K562 (cell line): ENCODE measurements at regions not wholly inside any gene's neighbourhood (a gene's known extent, or its start where the extent isn't known, plus 50 kb on each side); places are given as distances from the start of the nearest gene placed in this dataset.

ENCODE experiments used
- ATAC-seq: fragments of 200-7000 bp; cut with Tn5 transposase; 3 replicates; pipeline ENCODE4 v1.9.1; 2020; ENCODE audit warnings: moderate library complexity
- BruUV-seq: library from RNA; stranded (reverse); fragments of 400-500 nt; replicated peaks from 2 replicates; lab custom pipeline; 2021; lab: Mats Ljungman, UMichigan
- CTCF ChIA-PET: fragments of 300-600 bp; formaldehyde crosslinking; extraction: SDS; loops from one replicate; lab custom pipeline; 2021; ENCODE audit warnings: low intra/inter-chr PET ratio; lab: Yijun Ruan, JAX
- POLR2A ChIA-PET: fragments of 300-600, 350-650 bp; sonication (Branson Sonifier 250); formaldehyde crosslinking; extraction: SDS; loops from one replicate; lab custom pipeline; 2021; ENCODE audit warnings: antibody characterized with exemption, inconsistent platforms; lab: Yijun Ruan, JAX
- DNase-seq, 4 experiments: peaks; one replicate each; pipeline versions ENCODE4 v3.0.0 to v3.0.0-alpha.2; 2011 to 2018; ENCODE audit warnings: low spot score in 3 of 4, mixed read lengths in 3 of 4; ENCODE audit errors: extremely low read depth in 1 of 4
- FAIRE-seq: peaks from 2 replicates; lab custom pipeline; 2011; peaks lifted over from hg19 to GRCh38; lab: Jason Lieb, UNC
- H2AFZ ChIP-seq: 2 replicates; pipeline ENCODE4 v1.6.0; 2011; ENCODE audit warnings: low read depth, low read length, control low read depth, inconsistent platforms
- H3K27ac ChIP-seq: fragments of 200-600 bp; 3 replicates; pipeline ENCODE4 v1.8.0; 2011; ENCODE audit warnings: low read depth, mild to moderate bottlenecking, control low read depth, inconsistent platforms, low read length, moderate library complexity, mixed read lengths; ENCODE audit errors: extremely low read depth
- H3K27me3 ChIP-seq, 2 experiments: fragments of 300-600 bp in 1 of 2; 2 replicates in 1 of 2; 3 replicates in 1 of 2; pipeline versions ENCODE4 v1.6.0 to v1.8.0; 2011; ENCODE audit warnings: inconsistent platforms in 2 of 2, low read length in 2 of 2, mild to moderate bottlenecking in 1 of 2, mixed read lengths in 1 of 2, moderate library complexity in 1 of 2; ENCODE audit not compliant: control insufficient read depth in 2 of 2, insufficient read depth in 2 of 2
- H3K36me3 ChIP-seq: fragments of 300-600 bp; 3 replicates; pipeline ENCODE4 v1.8.0; 2011; ENCODE audit warnings: mild to moderate bottlenecking, low read length, inconsistent platforms; ENCODE audit not compliant: control insufficient read depth, insufficient read depth
- H3K4me1 ChIP-seq, 2 experiments: fragments of 200-600 bp in 1 of 2; replicated peaks in 1 of 2; 2 replicates in 1 of 2; 3 replicates in 1 of 2; pipeline versions ENCODE4 v1.5.1 to v1.8.0; 2011; ENCODE audit warnings: inconsistent platforms in 2 of 2, low read length in 2 of 2, mild to moderate bottlenecking in 1 of 2, mixed read lengths in 1 of 2, moderate library complexity in 1 of 2; ENCODE audit not compliant: control insufficient read depth in 2 of 2, insufficient read depth in 2 of 2
- H3K4me2 ChIP-seq: 2 replicates; pipeline ENCODE4 v1.6.1; 2011; ENCODE audit warnings: low read length, control low read depth, inconsistent platforms, mixed read lengths; ENCODE audit not compliant: insufficient read depth
- H3K4me3 ChIP-seq: fragments of 200-600 bp; sonication (generic), shearing (Covaris generic); 2 replicates; pipeline ENCODE4 v1.5.1; 2016; ENCODE audit warnings: control low read depth, inconsistent platforms
- H3K79me2 ChIP-seq: fragments of 200-600 bp; 3 replicates; pipeline ENCODE4 v1.8.0; 2011; ENCODE audit warnings: low read length, inconsistent platforms; ENCODE audit not compliant: control insufficient read depth, insufficient read depth
- H3K9ac ChIP-seq, 2 experiments: 2 replicates each; pipeline versions ENCODE4 v1.6.0 to v1.6.1; 2011; ENCODE audit warnings: low read depth in 2 of 2, low read length in 2 of 2, control low read depth in 1 of 2, inconsistent platforms in 1 of 2, mild to moderate bottlenecking in 1 of 2, mixed read lengths in 1 of 2; ENCODE audit not compliant: insufficient read depth in 1 of 2
- H3K9me1 ChIP-seq: one replicate; pipeline ENCODE4 v1.6.0; 2011; ENCODE audit warnings: inconsistent platforms, mild to moderate bottlenecking, low read length, moderate library complexity; ENCODE audit not compliant: control insufficient read depth, insufficient read depth
- H3K9me3 ChIP-seq: replicated peaks from 2 replicates; pipeline ENCODE4 v1.5.1; 2011; ENCODE audit warnings: low read depth, low read length, inconsistent platforms; ENCODE audit not compliant: control insufficient read depth, insufficient read depth
- H4K20me1 ChIP-seq: replicated peaks from 2 replicates; pipeline ENCODE4 v1.6.1; 2011; ENCODE audit warnings: low read length, inconsistent platforms, mixed read lengths; ENCODE audit not compliant: control insufficient read depth, insufficient read depth
- ATF7 ChIP-seq: fragments of 450-650 bp; IDR thresholded peaks from 2 replicates; pipeline ENCODE4 v1.7.1; 2014; ENCODE audit warnings: mild to moderate bottlenecking, moderate library complexity
- FOXP1 ChIP-seq: sonication (generic); formaldehyde crosslinking; IDR thresholded peaks from 2 replicates; pipeline ENCODE4 v1.8.0; 2022; ENCODE audit warnings: mild to moderate bottlenecking, missing genetic modification reagents
- GTF2A2 ChIP-seq: IDR thresholded peaks from 2 replicates; pipeline ENCODE4 v1.6.1; 2016; ENCODE audit warnings: mild to moderate bottlenecking, missing genetic modification characterization, missing compliant biosample characterization
- XRCC5 ChIP-seq: fragments of 200-400 bp; formaldehyde crosslinking; IDR thresholded peaks from 2 replicates; pipeline ENCODE4 v1.6.1; 2017; ENCODE audit warnings: low read depth, mild to moderate bottlenecking, low read length
- ZNF140 ChIP-seq: fragments of 250-450 bp; sonication (Bioruptor Pico); IDR thresholded peaks from 2 replicates; pipeline ENCODE4 v1.8.0; 2021; ENCODE audit warnings: moderate library complexity, mild to moderate bottlenecking, inconsistent platforms
- ZNF146 ChIP-seq: IDR thresholded peaks from one replicate; pipeline ENCODE4 v1.6.1; 2018; ENCODE audit warnings: missing compliant biosample characterization; ENCODE audit not compliant: unreplicated experiment
- WGBS: fragments of 100-300 bp; shearing (Covaris generic); methylation state at CpG from one replicate; pipeline ENCODE4 v1.1.6; 2016; ENCODE audit warnings: low coverage, mixed read lengths; ENCODE audit not compliant: insufficient coverage; ENCODE audit errors: missing lambda C conversion rate; 5-methylcytosine and 5-hydroxymethylcytosine counted together
- in situ Hi-C: fragments of 300-500 bp; cut with MboI; formaldehyde crosslinking; loops from 4 replicates; pipeline ENCODE4 v1.15.0; 2018; ENCODE audit warnings: inconsistent platforms, mixed read lengths
- intact Hi-C: fragments of 100-400 bp; cut with micrococcal nuclease; formaldehyde crosslinking; loops from 2 replicates; pipeline ENCODE4 v1.14.2; 2022
- TF ChIP-seq, protein P1 (sequence below), 2 experiments: fragments of 450-650 bp in 1 of 2; sonication (generic) in 1 of 2; formaldehyde crosslinking in 1 of 2; IDR thresholded peaks; 2 replicates each; pipeline versions ENCODE4 v1.7.1 to v1.9.0; 2016 to 2022; ENCODE audit warnings: inconsistent platforms in 1 of 2, mild to moderate bottlenecking in 1 of 2, missing genetic modification reagents in 1 of 2
- TF ChIP-seq, protein P2 (sequence below): fragments of 450-650 bp; IDR thresholded peaks from 2 replicates; pipeline ENCODE4 v1.6.1; 2016; ENCODE audit warnings: low read depth, mild to moderate bottlenecking, moderate library complexity
- TF ChIP-seq, protein P3 (sequence below): IDR thresholded peaks from 2 replicates; pipeline ENCODE4 v1.6.1; 2012; ENCODE audit warnings: low read depth, low read length, improper control_type of control experiment, borderline replicate concordance

DNA sequence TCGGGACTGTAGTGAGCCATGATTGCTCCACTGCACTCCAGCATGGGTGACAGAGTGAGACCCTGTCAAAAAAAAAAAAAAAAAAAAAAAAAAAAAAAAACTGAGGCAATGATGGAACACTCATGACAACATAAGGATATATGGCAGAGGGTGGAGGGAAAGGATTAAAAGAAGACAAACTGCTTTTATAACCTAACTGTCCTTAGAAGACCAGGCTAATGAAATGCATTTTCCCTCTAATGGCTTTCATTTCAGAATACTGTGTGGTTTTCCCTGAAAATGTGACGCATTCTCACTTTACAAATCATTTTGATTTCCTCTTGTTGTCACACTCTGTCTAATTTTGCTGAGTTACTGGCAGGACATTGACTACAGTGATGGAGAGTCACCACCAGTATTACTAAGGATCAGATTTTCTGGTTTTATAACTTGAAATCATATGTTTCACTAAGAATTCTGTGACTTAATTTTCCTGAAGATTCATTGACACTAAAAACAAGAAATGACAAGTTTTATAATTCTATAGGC, 137.6 kb upstream of the SSTR1 start:
- POLR2A ChIA-PET = no interaction called here
- TF ChIP-seq, protein P1, sequence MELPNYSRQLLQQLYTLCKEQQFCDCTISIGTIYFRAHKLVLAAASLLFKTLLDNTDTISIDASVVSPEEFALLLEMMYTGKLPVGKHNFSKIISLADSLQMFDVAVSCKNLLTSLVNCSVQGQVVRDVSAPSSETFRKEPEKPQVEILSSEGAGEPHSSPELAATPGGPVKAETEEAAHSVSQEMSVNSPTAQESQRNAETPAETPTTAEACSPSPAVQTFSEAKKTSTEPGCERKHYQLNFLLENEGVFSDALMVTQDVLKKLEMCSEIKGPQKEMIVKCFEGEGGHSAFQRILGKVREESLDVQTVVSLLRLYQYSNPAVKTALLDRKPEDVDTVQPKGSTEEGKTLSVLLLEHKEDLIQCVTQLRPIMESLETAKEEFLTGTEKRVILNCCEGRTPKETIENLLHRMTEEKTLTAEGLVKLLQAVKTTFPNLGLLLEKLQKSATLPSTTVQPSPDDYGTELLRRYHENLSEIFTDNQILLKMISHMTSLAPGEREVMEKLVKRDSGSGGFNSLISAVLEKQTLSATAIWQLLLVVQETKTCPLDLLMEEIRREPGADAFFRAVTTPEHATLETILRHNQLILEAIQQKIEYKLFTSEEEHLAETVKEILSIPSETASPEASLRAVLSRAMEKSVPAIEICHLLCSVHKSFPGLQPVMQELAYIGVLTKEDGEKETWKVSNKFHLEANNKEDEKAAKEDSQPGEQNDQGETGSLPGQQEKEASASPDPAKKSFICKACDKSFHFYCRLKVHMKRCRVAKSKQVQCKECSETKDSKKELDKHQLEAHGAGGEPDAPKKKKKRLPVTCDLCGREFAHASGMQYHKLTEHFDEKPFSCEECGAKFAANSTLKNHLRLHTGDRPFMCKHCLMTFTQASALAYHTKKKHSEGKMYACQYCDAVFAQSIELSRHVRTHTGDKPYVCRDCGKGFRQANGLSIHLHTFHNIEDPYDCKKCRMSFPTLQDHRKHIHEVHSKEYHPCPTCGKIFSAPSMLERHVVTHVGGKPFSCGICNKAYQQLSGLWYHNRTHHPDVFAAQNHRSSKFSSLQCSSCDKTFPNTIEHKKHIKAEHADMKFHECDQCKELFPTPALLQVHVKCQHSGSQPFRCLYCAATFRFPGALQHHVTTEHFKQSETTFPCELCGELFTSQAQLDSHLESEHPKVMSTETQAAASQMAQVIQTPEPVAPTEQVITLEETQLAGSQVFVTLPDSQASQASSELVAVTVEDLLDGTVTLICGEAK (IDR thresholded peaks at IDR 0.05) = no peak
- TF ChIP-seq, protein P1 (CRISPR knock-in tag; IDR thresholded peaks at IDR 0.05) = no peak
- TF ChIP-seq GTF2A2 (no peak), XRCC5 (no peak), ZNF140 (no peak), FOXP1 (CRISPR knock-in tag) (no peak), ATF7 (no peak), ZNF146 (CRISPR knock-in tag) (no peak)
- TF ChIP-seq, protein P2, sequence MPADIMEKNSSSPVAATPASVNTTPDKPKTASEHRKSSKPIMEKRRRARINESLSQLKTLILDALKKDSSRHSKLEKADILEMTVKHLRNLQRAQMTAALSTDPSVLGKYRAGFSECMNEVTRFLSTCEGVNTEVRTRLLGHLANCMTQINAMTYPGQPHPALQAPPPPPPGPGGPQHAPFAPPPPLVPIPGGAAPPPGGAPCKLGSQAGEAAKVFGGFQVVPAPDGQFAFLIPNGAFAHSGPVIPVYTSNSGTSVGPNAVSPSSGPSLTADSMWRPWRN = no peak
- TF ChIP-seq, protein P3, sequence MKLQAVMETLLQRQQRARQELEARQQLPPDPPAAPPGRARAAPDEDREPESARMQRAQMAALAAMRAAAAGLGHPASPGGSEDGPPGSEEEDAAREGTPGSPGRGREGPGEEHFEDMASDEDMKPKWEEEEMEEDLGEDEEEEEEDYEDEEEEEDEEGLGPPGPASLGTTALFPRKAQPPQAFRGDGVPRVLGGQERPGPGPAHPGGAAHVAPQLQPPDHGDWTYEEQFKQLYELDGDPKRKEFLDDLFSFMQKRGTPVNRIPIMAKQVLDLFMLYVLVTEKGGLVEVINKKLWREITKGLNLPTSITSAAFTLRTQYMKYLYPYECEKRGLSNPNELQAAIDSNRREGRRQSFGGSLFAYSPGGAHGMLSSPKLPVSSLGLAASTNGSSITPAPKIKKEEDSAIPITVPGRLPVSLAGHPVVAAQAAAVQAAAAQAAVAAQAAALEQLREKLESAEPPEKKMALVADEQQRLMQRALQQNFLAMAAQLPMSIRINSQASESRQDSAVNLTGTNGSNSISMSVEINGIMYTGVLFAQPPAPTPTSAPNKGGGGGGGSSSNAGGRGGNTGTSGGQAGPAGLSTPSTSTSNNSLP = no peak

More for the DNA sequence above, 137.6 kb upstream of the SSTR1 start:
- Histone ChIP-seq H4K20me1 (no peaks in the 10 kb centered on the region), H3K4me3 (no peak overlapping the region), H3K4me1 (no peaks in the 10 kb centered on the region), H3K36me3 (no peaks in the 10 kb centered on the region), H3K9me3 (no peaks in the 10 kb centered on the region), H3K4me2 (no peak overlapping the region), H3K9ac (no peak overlapping the region), H3K79me2 (no peaks in the 10 kb centered on the region), H3K9me1 (no peaks in the 10 kb centered on the region), H3K27me3 (no peaks in the 10 kb centered on the region), H2AFZ (no peak overlapping the region), H3K27ac (no peak overlapping the region)
- intact Hi-C loops = no loop called here
- no peak for FAIRE-seq
- WGBS = 0% methylated on average over 2 of the region's 2 CpGs
- no TSS peak for BruUV-seq
- no peak for ATAC-seq
- CTCF ChIA-PET = no interaction called here
- DNase-seq = no peak
- in situ Hi-C loops = no loop called here
